Activated naive CD4-positive, alpha-beta T cell treated with anti-CD3 and anti-CD28 coated beads, Interleukin-2, amount 10 ng/mL, durations not matched to agents 7 days and 5 days (primary cell): ENCODE measurements at regions not wholly inside any gene's neighbourhood (a gene's known extent, or its start where the extent isn't known, plus 50 kb on each side); places are given as distances from the start of the nearest gene placed in this dataset.

Experiments used
- CTCF ChIA-PET: fragments of 350-600 bp; sonication (Branson Sonifier 250); formaldehyde crosslinking; loops from one replicate; lab custom pipeline; 2021; ENCODE audit warnings: antibody characterized with exemption; lab: Charles Lee
- DNase-seq: peaks from one replicate; pipeline ENCODE4 v3.0.0-alpha.2; 2020
- H3K27ac Mint-ChIP-seq: one replicate; pipeline ENCODE4 v1.8.0; 2021; ENCODE audit warnings: mild to moderate bottlenecking, moderate library complexity, mixed read lengths
- H3K27me3 Mint-ChIP-seq: one replicate; pipeline ENCODE4 v1.8.0; 2021; ENCODE audit warnings: mild to moderate bottlenecking, mixed read lengths
- H3K36me3 Mint-ChIP-seq: one replicate; pipeline ENCODE4 v1.8.0; 2021; ENCODE audit warnings: mixed read lengths
- H3K4me1 Mint-ChIP-seq: one replicate; pipeline ENCODE4 v1.8.0; 2021; ENCODE audit warnings: mixed read lengths
- H3K4me3 Mint-ChIP-seq: one replicate; pipeline ENCODE4 v1.8.0; 2021; ENCODE audit warnings: mild to moderate bottlenecking, moderate library complexity, mixed read lengths
- H3K9me3 Mint-ChIP-seq: one replicate; pipeline ENCODE4 v1.8.0; 2021; ENCODE audit warnings: mixed read lengths

- Mint-ChIP-seq H3K9me3 (peaks cover 2% of the 10 kb centered on the region), H3K27me3 (peaks cover 6% of the 10 kb centered on the region), H3K27ac (no peak overlapping the region), H3K36me3 (no peaks in the 10 kb centered on the region), H3K4me1 (no peaks in the 10 kb centered on the region), H3K4me3 (no peak overlapping the region)
- DNase-seq = no peak
- CTCF ChIA-PET = no interaction called here
Measured at GRCh38 chr10:123530166-123530870, 135.8 kb upstream of the GPR26 start.

- H3K4me1 Mint-ChIP-seq = no peaks in the 10 kb centered on the region
- no peak for DNase-seq
- H3K9me3 Mint-ChIP-seq = peaks cover 2% of the 10 kb centered on the region
- peaks cover 21% of the 10 kb centered on the region for H3K27me3 Mint-ChIP-seq
- no peak overlapping the region for H3K27ac Mint-ChIP-seq
- no peaks in the 10 kb centered on the region for H3K36me3 Mint-ChIP-seq
- CTCF ChIA-PET = no interaction called here
- no peak overlapping the region for H3K4me3 Mint-ChIP-seq
Measured at GRCh38 chr10:123535386-123535785, 130.8 kb upstream of the GPR26 start.

- peaks cover 2% of the 10 kb centered on the region for H3K9me3 Mint-ChIP-seq
- H3K4me1 Mint-ChIP-seq = no peaks in the 10 kb centered on the region
- H3K27me3 Mint-ChIP-seq = peaks cover 21% of the 10 kb centered on the region
- H3K4me3 Mint-ChIP-seq = no peak overlapping the region
- DNase-seq = no peak
- no peak overlapping the region for H3K27ac Mint-ChIP-seq
- CTCF ChIA-PET = no interaction called here
- no peaks in the 10 kb centered on the region for H3K36me3 Mint-ChIP-seq
Measured at GRCh38 chr10:123536176-123536845, 129.8 kb upstream of the GPR26 start.

- no peak for DNase-seq
- CTCF ChIA-PET = no interaction called here
- Mint-ChIP-seq H3K4me3 (no peak overlapping the region), H3K36me3 (no peaks in the 10 kb centered on the region), H3K4me1 (no peaks in the 10 kb centered on the region), H3K27me3 (peaks cover 21% of the 10 kb centered on the region), H3K27ac (no peak overlapping the region), H3K9me3 (no peaks in the 10 kb centered on the region)
Measured at GRCh38 chr10:123537188-123537961, 128.8 kb upstream of the GPR26 start.

- CTCF ChIA-PET = no interaction called here
- Mint-ChIP-seq H3K36me3 (no peaks in the 10 kb centered on the region), H3K9me3 (no peaks in the 10 kb centered on the region), H3K4me1 (no peaks in the 10 kb centered on the region), H3K27ac (no peak overlapping the region), H3K27me3 (peaks cover 21% of the 10 kb centered on the region), H3K4me3 (no peak overlapping the region)
- no peak for DNase-seq
Measured at GRCh38 chr10:123538401-123539320, 127.5 kb upstream of the GPR26 start.

GRCh38 chr10:123544986-123545385, 121.2 kb upstream of the GPR26 start:
- Mint-ChIP-seq H3K27me3 (peaks cover 14% of the 10 kb centered on the region), H3K4me3 (no peak overlapping the region), H3K9me3 (no peaks in the 10 kb centered on the region), H3K27ac (no peak overlapping the region), H3K36me3 (no peaks in the 10 kb centered on the region), H3K4me1 (no peaks in the 10 kb centered on the region)
- DNase-seq = no peak
- CTCF ChIA-PET = no interaction called here

GRCh38 chr10:123548770-123549169, 117.4 kb upstream of the GPR26 start:
- CTCF ChIA-PET = interaction anchor here (1.1 kb wide), 1 partner anchor 9 kb away, joined by 3 read pairs; no protein-coding TSS in a partner anchor
- H3K4me1 Mint-ChIP-seq = no peaks in the 10 kb centered on the region
- DNase-seq = no peak
- H3K27ac Mint-ChIP-seq = no peak overlapping the region
- no peak overlapping the region for H3K4me3 Mint-ChIP-seq
- H3K36me3 Mint-ChIP-seq = no peaks in the 10 kb centered on the region
- peaks cover 9% of the 10 kb centered on the region for H3K27me3 Mint-ChIP-seq
- H3K9me3 Mint-ChIP-seq = no peaks in the 10 kb centered on the region

- no peak for DNase-seq
- peaks cover 5% of the 10 kb centered on the region for H3K27me3 Mint-ChIP-seq
- CTCF ChIA-PET = no interaction called here
- H3K4me3 Mint-ChIP-seq = no peak overlapping the region
- H3K36me3 Mint-ChIP-seq = no peaks in the 10 kb centered on the region
- no peaks in the 10 kb centered on the region for H3K4me1 Mint-ChIP-seq
- H3K27ac Mint-ChIP-seq = no peak overlapping the region
- H3K9me3 Mint-ChIP-seq = no peaks in the 10 kb centered on the region
Measured at GRCh38 chr10:123549761-123550454, 116.2 kb upstream of the GPR26 start.

- Mint-ChIP-seq H3K27me3 (peaks cover 5% of the 10 kb centered on the region), H3K4me1 (no peaks in the 10 kb centered on the region), H3K36me3 (no peaks in the 10 kb centered on the region), H3K4me3 (no peak overlapping the region), H3K9me3 (no peaks in the 10 kb centered on the region), H3K27ac (no peak overlapping the region)
- DNase-seq = no peak
- CTCF ChIA-PET = no interaction called here
Measured at GRCh38 chr10:123550675-123551096, 115.5 kb upstream of the GPR26 start.

- no peaks in the 10 kb centered on the region for H3K36me3 Mint-ChIP-seq
- CTCF ChIA-PET = no interaction called here
- peaks cover 5% of the 10 kb centered on the region for H3K27me3 Mint-ChIP-seq
- no peaks in the 10 kb centered on the region for H3K9me3 Mint-ChIP-seq
- H3K27ac Mint-ChIP-seq = no peak overlapping the region
- H3K4me3 Mint-ChIP-seq = no peak overlapping the region
- H3K4me1 Mint-ChIP-seq = no peaks in the 10 kb centered on the region
- DNase-seq = no peak
Measured at GRCh38 chr10:123551259-123551658, 114.9 kb upstream of the GPR26 start.

GRCh38 chr10:123552760-123553554, 113.2 kb upstream of the GPR26 start:
- H3K4me1 Mint-ChIP-seq = no peaks in the 10 kb centered on the region
- DNase-seq = no peak
- no peaks in the 10 kb centered on the region for H3K9me3 Mint-ChIP-seq
- H3K36me3 Mint-ChIP-seq = no peaks in the 10 kb centered on the region
- CTCF ChIA-PET = no interaction called here
- H3K27ac Mint-ChIP-seq = no peak overlapping the region
- no peak overlapping the region for H3K4me3 Mint-ChIP-seq
- peaks cover 5% of the 10 kb centered on the region for H3K27me3 Mint-ChIP-seq

GRCh38 chr10:123553810-123554430, 112.2 kb upstream of the GPR26 start:
- no peak overlapping the region for H3K4me3 Mint-ChIP-seq

More at GRCh38 chr10:123553810-123554430, 112.2 kb upstream of the GPR26 start:
- DNase-seq = no peak
- H3K27ac Mint-ChIP-seq = no peak overlapping the region
- CTCF ChIA-PET = no interaction called here
- H3K9me3 Mint-ChIP-seq = no peaks in the 10 kb centered on the region
- no peaks in the 10 kb centered on the region for H3K4me1 Mint-ChIP-seq
- H3K27me3 Mint-ChIP-seq = peaks cover under 1% of the 10 kb centered on the region
- H3K36me3 Mint-ChIP-seq = no peaks in the 10 kb centered on the region
